ENCODE measurements at regions not wholly inside any gene's neighbourhood (a gene's known extent, or its start where the extent isn't known, plus 50 kb on each side); places are given as distances from the start of the nearest gene placed in this dataset.

GRCh38 chr2:129331638-129332037, 647.8 kb upstream of the RAB6C start:
- intact Hi-C loops (cut with DNase I): no loop called here
- no peak for DNase-seq (ENCODE audit: low spot score)

GRCh38 chr2:129334128-129334527, 645.3 kb upstream of the RAB6C start:
- DNase-seq (ENCODE audit: low spot score): no peak
- intact Hi-C loops (cut with DNase I): no loop called here

DNA sequence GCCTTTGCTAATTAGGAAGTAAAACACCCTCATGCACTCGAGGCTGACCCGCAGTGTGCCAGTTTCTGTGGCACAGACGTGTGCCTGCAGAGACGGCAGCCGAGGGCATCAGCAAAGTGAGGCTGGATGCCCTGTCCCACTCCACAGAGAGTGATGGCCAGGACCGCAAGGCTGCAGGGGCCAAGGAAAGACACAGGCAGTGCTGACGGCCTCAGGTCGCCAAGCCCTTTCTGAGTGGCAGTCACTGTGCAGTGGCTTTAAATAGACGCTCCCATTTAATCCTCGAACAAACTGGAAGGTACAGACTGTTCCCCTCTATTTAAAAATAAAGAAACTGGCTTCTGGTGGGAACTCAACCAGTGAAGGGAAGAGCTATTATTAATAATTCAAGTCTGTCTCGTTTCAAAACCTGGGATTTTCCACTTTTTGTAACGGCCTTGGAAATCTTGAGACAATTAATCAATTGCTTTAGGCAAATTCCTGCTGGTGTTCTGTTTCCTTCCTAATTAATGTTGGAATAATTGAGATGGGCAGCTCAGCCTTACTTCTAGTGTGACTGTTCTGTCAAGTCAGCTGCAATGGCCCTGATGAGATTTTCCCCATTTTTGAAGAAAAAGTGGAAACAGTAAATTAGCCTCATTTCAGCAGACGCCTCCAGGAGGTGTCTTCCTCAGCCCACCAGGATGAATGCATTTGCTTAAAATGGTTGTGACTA, 644.6 kb upstream of the RAB6C start:
- intact Hi-C loops (cut with DNase I): no loop called here
- DNase-seq (ENCODE audit: low spot score): no peak

DNA sequence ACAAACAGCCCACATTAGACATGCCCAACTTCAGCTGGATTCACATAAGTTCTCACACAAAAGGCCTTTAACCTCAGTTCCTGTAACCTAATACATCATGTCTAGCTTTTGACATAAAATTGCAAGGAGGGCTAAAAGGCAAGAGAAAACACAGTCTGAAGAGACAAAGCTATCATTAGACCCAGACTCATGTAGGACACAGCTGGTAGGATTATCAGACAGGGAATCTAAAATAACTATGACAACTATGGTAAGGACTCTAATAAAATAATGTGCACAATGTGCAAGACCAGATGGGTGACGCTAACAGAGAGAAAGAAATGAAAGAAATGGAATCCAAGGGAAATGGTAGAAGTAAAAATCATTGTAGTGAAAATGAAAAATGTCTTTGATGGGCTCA, 643.2 kb upstream of the RAB6C start:
- intact Hi-C loops (cut with DNase I): no loop called here
- no peak for DNase-seq (ENCODE audit: low spot score)

- no peak for DNase-seq (ENCODE audit: low spot score)
Measured at GRCh38 chr2:129337076-129337475, 642.4 kb upstream of the RAB6C start.

DNA sequence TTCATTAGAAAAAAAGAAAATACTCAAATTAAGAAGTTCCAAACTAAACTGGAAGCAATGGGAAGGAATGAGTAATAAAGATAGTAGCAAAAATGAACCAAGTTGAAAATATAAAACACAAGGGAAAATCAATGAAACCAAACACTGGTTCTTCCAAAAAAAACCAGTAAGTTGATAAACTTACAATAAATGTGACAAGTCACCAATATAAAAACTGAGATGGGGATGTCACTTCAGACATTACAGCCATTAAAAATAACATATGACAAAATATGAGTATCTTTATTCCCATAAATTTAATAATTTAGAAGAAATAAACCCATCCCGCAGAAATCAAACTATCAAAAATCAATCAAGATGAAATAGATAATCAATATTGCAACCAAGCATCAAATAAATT, 633.9 kb upstream of the RAB6C start:
- intact Hi-C loops (cut with DNase I): no loop called here
- DNase-seq (ENCODE audit: low spot score): no peak

More at GRCh38 chr2:129337076-129337475, 642.4 kb upstream of the RAB6C start:
- intact Hi-C loops (cut with DNase I): no loop called here

- intact Hi-C loops (cut with DNase I): no loop called here
- DNase-seq (ENCODE audit: low spot score): no peak
Measured at GRCh38 chr2:129347486-129348217, 631.8 kb upstream of the RAB6C start.

- intact Hi-C loops (cut with DNase I): no loop called here
Measured at GRCh38 chr2:129354631-129355030, 624.8 kb upstream of the RAB6C start.

GRCh38 chr2:129361688-129362087, 617.8 kb upstream of the RAB6C start:
- intact Hi-C loops (cut with DNase I): no loop called here
- no peak for DNase-seq (ENCODE audit: low spot score)

More at GRCh38 chr2:129354631-129355030, 624.8 kb upstream of the RAB6C start:
- DNase-seq (ENCODE audit: low spot score): no peak

GRCh38 chr2:129366263-129366662, 613.2 kb upstream of the RAB6C start:
- intact Hi-C loops (cut with DNase I): no loop called here
- DNase-seq (ENCODE audit: low spot score): no peak

DNA sequence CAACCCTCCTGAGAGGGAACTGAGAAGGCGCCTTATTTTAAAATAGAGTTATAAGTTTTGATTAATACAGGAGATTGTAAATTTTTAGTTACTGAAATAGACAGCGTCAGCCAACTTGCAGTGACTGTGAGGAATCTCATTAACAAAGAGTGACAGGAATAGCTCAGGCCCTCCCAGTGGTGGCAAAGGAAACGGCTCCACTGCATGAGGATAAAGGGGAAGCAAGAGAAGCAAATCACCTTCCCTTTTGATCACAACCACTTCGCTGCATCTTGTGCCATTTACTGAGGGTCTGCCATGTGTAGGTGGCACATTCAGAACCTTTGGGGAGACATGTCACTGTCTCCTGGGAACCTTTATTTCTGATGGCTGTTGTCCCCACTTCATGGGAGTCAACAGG, 612.4 kb upstream of the RAB6C start:
- intact Hi-C loops (cut with DNase I): no loop called here
- no peak for DNase-seq (ENCODE audit: low spot score)

DNA sequence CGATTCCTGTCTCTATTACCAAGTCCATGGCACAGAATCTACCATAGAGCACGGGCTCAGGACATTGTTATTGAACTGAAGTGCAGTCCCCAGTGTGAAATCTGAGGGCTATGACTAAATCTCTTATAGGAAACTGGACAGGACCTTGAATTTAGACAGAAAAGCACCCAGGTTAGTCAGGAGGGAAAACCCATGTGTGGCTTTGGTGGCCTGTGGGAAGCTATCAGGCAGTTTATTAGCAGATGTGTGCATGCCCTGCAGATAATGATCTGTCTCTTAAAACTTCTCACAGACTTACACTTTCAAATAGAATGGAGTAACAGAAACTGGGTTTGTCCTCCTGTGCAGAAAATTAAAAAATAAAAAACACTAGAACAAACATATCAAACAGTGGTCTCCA, 610.0 kb upstream of the RAB6C start:
- DNase-seq (ENCODE audit: low spot score): no peak
- intact Hi-C loops (cut with DNase I): no loop called here

DNA sequence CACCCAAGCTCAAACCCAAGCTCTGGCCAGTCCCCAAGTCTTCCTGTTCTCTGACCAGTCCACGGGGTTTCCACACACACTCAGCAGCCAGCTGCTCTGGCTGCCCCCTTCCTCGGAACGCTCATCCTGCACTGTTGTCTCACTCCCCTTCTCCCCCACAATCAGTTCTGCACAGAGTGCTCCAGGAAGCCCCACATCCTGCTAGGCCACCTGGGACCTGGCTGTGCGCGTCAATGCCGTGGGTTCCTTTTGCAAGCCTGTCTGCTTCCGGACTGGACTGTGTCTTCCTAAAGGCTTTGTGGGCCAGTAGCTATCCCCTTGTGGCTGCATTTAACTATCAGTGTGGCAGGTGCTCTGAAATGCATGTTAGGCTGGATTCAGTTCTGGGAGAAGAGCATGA, 605.0 kb upstream of the RAB6C start:
- DNase-seq (ENCODE audit: low spot score): no peak
- intact Hi-C loops (cut with DNase I): no loop called here

- no peak for DNase-seq (ENCODE audit: low spot score)
- intact Hi-C loops (cut with DNase I): no loop called here
Measured at GRCh38 chr2:129375632-129376425, 603.6 kb upstream of the RAB6C start.

GRCh38 chr2:129376426-129377077, 602.9 kb upstream of the RAB6C start:
- intact Hi-C loops (cut with DNase I): no loop called here
- no peak for DNase-seq (ENCODE audit: low spot score)

- DNase-seq (ENCODE audit: low spot score): no peak
- intact Hi-C loops (cut with DNase I): no loop called here
Measured at GRCh38 chr2:129377078-129377469, 602.4 kb upstream of the RAB6C start.

- DNase-seq (ENCODE audit: low spot score): no peak
- intact Hi-C loops (cut with DNase I): no loop called here
Measured at GRCh38 chr2:129378186-129378585, 601.3 kb upstream of the RAB6C start.

GRCh38 chr2:129379411-129379810, 600.1 kb upstream of the RAB6C start:
- intact Hi-C loops (cut with DNase I): no loop called here
- DNase-seq (ENCODE audit: low spot score): no peak

DNA sequence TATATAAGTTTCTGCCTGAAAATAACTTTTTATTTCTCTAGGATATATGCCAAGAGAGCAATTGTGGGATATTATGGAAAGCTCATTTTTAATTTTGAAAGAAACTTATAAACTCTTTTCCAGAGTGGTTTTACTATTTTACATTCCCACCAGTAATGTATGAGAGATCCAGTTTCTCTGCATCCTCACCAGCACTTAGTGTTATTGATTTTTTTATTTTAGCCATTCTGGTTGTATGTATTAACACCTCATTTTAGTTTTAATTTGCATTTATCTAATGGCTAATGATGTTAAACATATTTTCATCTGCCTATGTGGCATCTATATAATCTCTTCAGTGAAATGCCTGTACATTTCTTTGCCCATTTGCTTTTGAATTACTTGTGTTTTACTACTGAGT, 597.7 kb upstream of the RAB6C start:
- no peak for DNase-seq (ENCODE audit: low spot score)
- intact Hi-C loops (cut with DNase I): no loop called here

DNA sequence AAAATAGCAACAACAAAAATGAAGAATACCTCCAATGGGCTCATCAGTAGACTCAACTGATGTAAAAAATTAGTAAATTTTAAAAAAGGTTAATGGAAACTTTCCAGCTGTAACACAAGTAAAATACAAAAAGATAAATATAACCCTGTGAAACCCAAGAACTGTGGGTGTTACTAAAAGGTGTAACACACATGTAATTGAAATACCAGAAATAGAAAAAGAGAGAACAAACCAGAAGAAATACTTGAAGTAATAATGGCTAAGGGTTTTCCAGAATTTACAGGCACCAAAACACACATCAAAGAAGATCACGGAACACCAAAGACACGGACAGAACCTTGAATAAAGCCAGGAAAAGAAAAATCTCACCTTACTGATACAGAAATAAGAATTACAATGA, 590.6 kb upstream of the RAB6C start:
- DNase-seq (ENCODE audit: low spot score): no peak
- intact Hi-C loops (cut with DNase I): no loop called here

Measured in posterior vena cava (tissue), 2 donors.